Glutamatergic neuron (in vitro differentiated cells): ENCODE measurements at regions not wholly inside any gene's neighbourhood (a gene's known extent, or its start where the extent isn't known, plus 50 kb on each side); places are given as distances from the start of the nearest gene placed in this dataset.

ENCODE experiments used
- DNase-seq: peaks from one replicate; pipeline ENCODE4 v3.0.0; 2022
- H3K27ac Mint-ChIP-seq: one replicate; pipeline ENCODE4 v1.8.0; 2020; ENCODE audit warnings: mild to moderate bottlenecking, mixed read lengths, inconsistent platforms; ENCODE audit not compliant: unreplicated experiment
- H3K27me3 Mint-ChIP-seq: one replicate; pipeline ENCODE4 v1.8.0; 2020; ENCODE audit warnings: mild to moderate bottlenecking, moderate library complexity, mixed read lengths, inconsistent platforms; ENCODE audit not compliant: unreplicated experiment
- H3K36me3 Mint-ChIP-seq: one replicate; pipeline ENCODE4 v1.8.0; 2020; ENCODE audit warnings: mild to moderate bottlenecking, mixed read lengths, inconsistent platforms; ENCODE audit not compliant: unreplicated experiment
- H3K4me1 Mint-ChIP-seq: one replicate; pipeline ENCODE4 v1.8.0; 2020; ENCODE audit warnings: mild to moderate bottlenecking, low read depth, mixed read lengths, inconsistent platforms; ENCODE audit not compliant: unreplicated experiment
- H3K4me3 Mint-ChIP-seq: one replicate; pipeline ENCODE4 v1.8.0; 2020; ENCODE audit warnings: mild to moderate bottlenecking, mixed read lengths, inconsistent platforms; ENCODE audit not compliant: unreplicated experiment
- H3K9me3 Mint-ChIP-seq: one replicate; pipeline ENCODE4 v1.8.0; 2020; ENCODE audit warnings: mild to moderate bottlenecking, moderate library complexity, mixed read lengths, inconsistent platforms; ENCODE audit not compliant: unreplicated experiment
- CTCF ChIP-seq: fragments of 200-600 bp; sonication (generic); IDR thresholded peaks from one replicate; pipeline ENCODE4 v1.5.0; 2021; ENCODE audit not compliant: partially characterized antibody, unreplicated experiment

GRCh38 chr6:4450237-4450636 is 314.9 kb upstream of the ECI2 start:
- no peak for DNase-seq
- TF ChIP-seq CTCF, result no peak
- Mint-ChIP-seq H3K27me3 (no peaks in the 10 kb centered on the region), H3K4me1 (no peaks in the 10 kb centered on the region), H3K36me3 (peaks cover 3% of the 10 kb centered on the region), H3K4me3 (no peak overlapping the region), H3K27ac (no peak overlapping the region), H3K9me3 (peaks cover 6% of the 10 kb centered on the region)

- H3K4me3 Mint-ChIP-seq, result no peak overlapping the region
- peaks cover 6% of the 10 kb centered on the region for H3K9me3 Mint-ChIP-seq
- no peaks in the 10 kb centered on the region for H3K4me1 Mint-ChIP-seq
- TF ChIP-seq CTCF, result no peak
- no peak for DNase-seq
- H3K27ac Mint-ChIP-seq, result no peak overlapping the region
- H3K36me3 Mint-ChIP-seq, result no peaks in the 10 kb centered on the region
- no peaks in the 10 kb centered on the region for H3K27me3 Mint-ChIP-seq
Measured at GRCh38 chr6:4449409-4449808, 314.0 kb upstream of the ECI2 start.

- Mint-ChIP-seq H3K27ac (no peak overlapping the region), H3K9me3 (peaks cover 3% of the 10 kb centered on the region), H3K27me3 (no peaks in the 10 kb centered on the region), H3K36me3 (no peaks in the 10 kb centered on the region), H3K4me1 (no peaks in the 10 kb centered on the region), H3K4me3 (no peak overlapping the region)
- TF ChIP-seq CTCF, result no peak
- DNase-seq, result no peak
Measured at GRCh38 chr6:4448841-4449240, 313.5 kb upstream of the ECI2 start.

GRCh38 chr6:4447639-4448330 is 312.4 kb upstream of the ECI2 start:
- DNase-seq, result no peak
- TF ChIP-seq CTCF, result no peak
- no peak overlapping the region for H3K27ac Mint-ChIP-seq
- peaks cover 2% of the 10 kb centered on the region for H3K9me3 Mint-ChIP-seq
- H3K27me3 Mint-ChIP-seq, result no peaks in the 10 kb centered on the region
- H3K4me1 Mint-ChIP-seq, result no peaks in the 10 kb centered on the region
- no peak overlapping the region for H3K4me3 Mint-ChIP-seq
- H3K36me3 Mint-ChIP-seq, result no peaks in the 10 kb centered on the region

GRCh38 chr6:4446982-4447381 is 311.6 kb upstream of the ECI2 start:
- DNase-seq, result no peak
- Mint-ChIP-seq H3K4me3 (no peak overlapping the region), H3K27me3 (no peaks in the 10 kb centered on the region), H3K9me3 (peaks cover 2% of the 10 kb centered on the region), H3K36me3 (no peaks in the 10 kb centered on the region), H3K4me1 (no peaks in the 10 kb centered on the region), H3K27ac (no peak overlapping the region)
- no peak for TF ChIP-seq CTCF
